ENCODE measurements at regions not wholly inside any gene's neighbourhood (a gene's known extent, or its start where the extent isn't known, plus 50 kb on each side); places are given as distances from the start of the nearest gene placed in this dataset.

- TF ChIP-seq EZH2 (IDR thresholded peaks at IDR 0.05; ENCODE audit: insufficient read depth, poor library complexity, severe bottlenecking) (no peak), EZH2phosphoT487 (IDR thresholded peaks at IDR 0.05; ENCODE audit: insufficient read depth, low read depth) (no peak)
These were observed 244.4 kb downstream of the DLEU7 start for GRCh38 chr13:50599046-50599445.

Measured in GM23248 (cell line).